GM19452 (cell line): ENCODE measurements at regions not wholly inside any gene's neighbourhood (a gene's known extent, or its start where the extent isn't known, plus 50 kb on each side); places are given as distances from the start of the nearest gene placed in this dataset.
"Not testable (repeated sequence)": the region's sequence is repeated elsewhere in the genome, so short reads cannot be mapped to it uniquely, and the experiment has no call there.

Experiments used
- ATAC-seq: cut with Tn5 transposase; IDR thresholded peaks from one replicate; pipeline ENCODE4 v1.9.1; 2021; ENCODE audit not compliant: unreplicated experiment

DNA sequence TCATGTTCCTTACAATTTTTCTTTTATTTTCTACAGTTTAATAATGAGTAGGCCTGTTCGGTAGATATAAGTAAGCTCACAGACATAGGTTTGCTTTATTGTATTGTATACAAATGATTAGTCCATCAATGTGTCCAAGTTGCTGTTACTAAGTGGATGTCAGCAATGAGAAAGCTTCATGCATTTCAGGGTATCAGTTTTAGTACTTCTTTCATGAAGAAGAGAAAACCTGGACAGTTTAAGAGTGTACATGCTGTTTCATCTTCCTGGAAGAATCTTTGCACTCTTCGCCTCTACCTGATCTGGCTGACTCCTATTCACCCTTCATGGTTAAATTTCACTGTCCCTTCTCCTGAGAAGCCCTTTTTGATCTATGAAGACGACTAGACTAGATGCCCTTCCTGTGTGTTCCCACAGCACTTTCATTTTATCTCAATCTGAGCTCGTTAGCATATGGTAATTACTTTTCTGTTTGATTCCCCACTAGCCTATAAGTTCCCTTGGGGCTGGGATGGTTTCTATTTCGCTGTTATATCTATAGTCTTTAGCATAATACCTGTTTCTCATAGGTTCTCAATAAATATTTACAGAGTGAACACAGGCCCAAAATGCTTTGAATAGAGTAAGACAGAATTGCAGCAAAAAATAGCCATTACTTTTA lies 70.7 kb downstream of the CETN3 start:
- ATAC-seq: peak; percentile 97

DNA sequence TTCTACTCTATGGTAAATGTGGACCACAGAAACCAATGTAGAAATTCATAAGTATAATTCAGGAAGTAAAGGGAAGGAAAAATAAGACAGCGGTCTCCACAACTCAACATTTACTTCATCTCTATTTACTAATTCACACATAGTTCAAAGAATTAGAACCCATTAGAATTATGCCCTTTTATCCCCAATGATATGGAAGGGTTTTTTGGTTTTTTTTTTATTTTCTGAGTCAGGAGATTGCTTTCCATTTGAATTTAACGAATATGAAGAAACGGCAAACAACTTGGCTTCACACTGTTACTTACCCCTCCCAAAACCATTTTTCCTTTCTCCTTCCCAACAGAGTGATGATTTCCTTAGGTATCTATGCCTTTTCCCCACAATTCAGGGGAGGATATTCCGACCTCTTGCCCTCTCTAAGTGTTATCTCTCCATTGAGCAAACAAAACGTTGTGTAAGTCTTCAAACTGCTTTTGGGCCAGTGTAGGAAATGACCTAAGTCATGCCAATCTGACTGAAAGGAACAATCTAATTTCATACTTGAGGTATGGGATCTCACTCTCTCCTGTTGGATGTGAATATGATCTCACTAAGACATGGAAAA lies 72.0 kb downstream of the CETN3 start:
- ATAC-seq: no peak

DNA sequence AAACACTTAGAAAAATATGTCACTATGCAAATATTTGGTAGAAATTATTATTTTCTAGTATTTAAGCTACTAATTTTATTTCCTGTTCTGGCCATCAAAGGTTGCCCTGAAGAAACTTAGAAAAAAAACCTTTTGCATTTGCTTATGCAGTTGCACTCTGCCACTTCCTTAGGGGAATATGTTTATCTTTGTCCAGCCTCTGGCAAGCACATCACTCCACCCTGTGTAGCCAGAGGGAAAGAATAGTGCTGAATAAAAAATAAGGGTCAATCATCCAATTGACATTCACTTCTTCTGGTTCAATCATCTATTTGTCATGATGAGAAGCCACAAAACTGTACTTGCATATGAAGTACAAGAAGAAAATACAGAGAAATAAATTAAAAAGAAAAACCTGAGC lies 72.8 kb downstream of the CETN3 start:
- no peak for ATAC-seq

DNA sequence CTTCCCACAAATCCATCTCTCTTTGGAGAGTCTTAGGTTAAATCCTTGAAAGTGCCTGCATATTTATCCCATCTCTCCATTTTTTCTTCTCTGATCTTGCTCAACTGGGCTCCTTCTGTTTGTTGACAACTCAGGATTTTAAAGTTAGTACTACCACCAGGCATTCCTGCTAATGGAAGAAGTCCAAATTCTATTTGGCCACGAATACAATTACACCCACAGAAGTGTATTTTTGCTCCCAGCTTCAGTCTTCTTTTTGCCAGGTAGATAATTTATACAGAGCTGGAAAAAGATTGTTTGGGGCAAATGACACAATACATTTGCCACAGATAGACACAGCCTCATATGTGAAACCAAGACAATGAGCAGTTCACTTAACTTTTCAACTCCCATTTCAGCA lies 74.8 kb downstream of the CETN3 start:
- ATAC-seq: no peak

DNA sequence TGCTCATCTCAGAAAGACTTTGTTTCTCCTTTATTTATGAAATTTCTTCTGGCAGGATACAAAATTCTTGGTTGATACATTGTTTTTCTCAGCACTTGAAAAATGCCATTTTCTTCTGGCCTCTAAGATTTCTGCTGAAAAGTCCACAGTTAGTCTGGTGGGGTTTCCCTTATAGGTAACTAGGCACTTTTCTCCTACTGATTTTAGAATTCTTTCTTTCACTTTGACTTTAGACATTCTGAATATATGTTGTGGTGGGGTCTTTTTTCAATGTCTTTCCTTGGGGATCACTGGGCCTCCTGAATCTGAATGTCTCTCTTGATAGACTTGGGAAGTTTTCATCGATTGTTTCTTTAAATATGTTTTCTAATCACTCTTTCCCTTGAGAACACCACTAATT lies 79.6 kb downstream of the CETN3 start:
- ATAC-seq: no peak

DNA sequence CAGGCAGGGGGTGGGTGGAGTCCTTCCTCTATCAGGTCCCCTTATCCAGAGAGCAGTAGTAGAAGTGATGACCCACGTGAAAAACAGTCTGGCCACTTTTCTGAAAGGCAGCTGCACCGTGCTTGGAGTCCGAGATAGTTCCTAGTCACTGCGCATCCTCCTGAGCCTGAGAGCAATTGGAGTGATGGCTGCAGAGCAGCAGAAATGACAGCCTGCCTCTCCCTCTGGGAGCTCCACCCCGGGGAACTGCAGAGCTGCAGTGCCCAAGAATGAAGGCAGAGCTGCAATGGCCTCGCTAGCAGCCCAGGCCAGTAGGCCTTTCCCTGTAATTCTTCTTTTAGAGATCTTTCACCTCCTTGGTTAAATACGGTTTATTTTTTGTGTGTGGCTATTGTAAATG lies 82.6 kb downstream of the CETN3 start:
- ATAC-seq: no peak

DNA sequence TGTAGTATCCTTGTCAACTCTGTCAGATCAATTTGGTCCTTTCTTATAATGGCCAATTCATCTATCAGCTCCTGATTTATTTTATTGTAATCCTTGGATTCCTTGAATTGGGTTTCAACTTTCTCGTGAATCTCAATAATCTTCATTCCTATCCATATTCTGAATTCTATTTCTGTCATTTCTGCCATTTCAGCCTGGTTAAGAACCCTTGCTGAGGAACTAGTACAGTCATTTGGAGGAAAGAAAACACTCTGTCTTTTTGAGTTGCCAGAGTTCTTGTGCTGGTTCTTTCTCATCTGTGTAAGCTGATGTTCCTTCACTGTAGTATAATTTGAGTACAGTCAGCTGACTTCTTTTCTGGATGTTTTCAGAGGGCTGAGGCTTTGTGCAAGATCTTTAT lies 84.5 kb downstream of the CETN3 start:
- ATAC-seq: no peak

DNA sequence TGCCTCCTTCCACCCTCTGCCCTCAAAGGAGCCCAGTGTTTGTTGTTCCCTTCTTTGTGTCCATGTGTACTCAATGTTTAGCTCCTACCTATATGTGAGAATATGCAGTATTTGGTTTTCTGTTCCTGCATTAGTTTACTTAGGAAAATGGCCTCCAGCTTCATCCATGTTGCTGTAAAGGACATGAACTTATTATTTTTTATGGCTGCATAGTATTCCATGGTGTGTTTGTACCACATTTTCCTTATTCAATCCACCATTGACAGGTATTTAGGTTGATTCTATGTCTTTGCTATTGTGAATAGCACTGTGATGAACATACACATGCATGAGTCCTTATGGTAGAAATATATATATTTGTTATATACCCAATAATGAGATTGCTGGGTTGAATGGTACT lies 89.2 kb downstream of the CETN3 start:
- not testable (repeated sequence) for ATAC-seq

DNA sequence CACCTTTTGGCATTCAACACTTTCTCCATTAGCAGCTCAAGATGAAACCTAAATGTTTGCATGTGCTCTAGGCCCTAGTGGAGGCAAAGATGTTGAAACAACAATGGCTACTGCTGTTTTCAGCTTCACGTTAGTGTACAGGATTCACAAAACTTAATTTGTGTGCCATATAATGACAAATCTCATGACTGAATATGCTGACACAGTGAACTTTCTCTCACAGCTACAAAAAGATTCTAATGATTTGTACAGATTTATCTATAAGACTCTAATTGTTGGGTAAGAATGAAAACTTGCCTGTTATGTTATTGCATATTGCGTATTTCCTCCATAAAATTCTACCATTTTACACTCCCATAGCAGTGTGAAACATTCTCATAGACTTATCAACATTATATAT lies 97.5 kb downstream of the CETN3 start:
- no peak for ATAC-seq

DNA sequence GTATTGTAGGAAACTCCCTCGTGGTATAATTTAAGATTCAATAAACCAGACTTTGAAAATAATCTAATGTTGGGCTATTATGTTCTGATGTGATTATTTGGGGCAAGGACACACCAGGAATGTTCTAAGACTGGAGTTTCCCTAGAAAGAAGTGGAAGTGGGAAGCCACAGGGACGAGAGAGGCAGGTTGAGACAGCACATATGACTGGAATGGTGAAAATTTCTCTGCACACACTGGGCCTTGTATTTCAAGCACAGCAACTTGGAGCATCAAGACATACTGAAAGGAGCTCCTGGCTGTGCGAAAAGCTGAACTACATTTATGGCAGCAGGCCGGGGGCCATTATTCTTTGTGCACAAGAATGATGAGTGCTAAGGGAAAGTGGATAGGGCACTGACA lies 98.2 kb downstream of the CETN3 start:
- no peak for ATAC-seq

DNA sequence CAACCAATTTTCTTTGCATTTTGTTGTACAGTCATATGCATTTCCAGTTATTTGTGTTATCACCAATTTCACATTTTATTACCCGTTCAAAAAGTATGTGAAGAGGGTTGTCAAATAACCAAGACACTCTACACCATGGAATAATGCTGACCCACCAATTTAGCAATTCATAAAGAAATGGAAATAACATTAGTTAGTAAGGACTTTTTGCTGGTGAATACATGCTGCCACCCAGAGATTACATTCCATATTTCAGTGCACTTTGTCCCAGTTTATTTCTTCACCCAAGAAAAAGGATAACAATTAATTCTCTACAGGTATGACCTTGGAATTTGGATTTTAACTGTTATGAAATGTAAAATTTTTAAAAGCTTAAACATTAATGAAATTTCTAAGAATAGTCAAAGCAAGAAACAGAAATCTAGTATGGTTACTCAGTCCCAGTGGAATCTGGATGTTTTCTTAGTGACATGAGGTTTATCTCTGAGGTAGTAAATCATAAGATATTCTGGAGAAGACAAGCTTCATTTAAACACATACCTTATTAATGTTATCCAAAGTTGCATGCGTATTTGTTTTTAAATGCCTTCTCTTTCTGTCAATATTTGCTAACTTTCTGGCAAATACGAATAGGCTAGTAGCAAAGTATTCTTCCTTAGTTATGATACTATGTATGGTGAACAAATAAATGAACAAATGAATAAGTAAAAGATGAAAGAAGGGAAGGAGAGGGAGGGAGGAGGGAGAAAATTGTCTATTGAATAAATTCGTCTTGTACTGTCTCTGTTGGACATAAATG lies 100.6 kb downstream of the CETN3 start:
- no peak for ATAC-seq

DNA sequence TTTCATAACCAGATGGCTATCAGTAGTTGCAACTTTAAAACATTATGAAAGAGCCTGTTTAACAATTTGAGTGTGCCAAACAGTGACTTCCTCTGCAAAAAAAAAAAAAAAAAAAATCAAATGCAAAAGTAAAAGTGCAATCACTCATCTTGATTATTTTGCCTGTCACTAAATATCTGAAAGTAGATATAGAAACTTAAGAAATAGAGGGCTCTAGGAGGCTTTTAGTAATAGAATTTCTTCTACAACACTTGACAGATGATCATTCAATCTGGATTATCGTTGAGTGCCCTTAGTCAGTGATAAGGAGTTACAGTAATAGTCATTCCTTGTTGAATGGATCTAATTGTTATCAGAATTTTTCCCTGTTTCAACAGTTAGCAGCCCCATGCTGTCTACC lies 101.8 kb downstream of the CETN3 start:
- no peak for ATAC-seq

DNA sequence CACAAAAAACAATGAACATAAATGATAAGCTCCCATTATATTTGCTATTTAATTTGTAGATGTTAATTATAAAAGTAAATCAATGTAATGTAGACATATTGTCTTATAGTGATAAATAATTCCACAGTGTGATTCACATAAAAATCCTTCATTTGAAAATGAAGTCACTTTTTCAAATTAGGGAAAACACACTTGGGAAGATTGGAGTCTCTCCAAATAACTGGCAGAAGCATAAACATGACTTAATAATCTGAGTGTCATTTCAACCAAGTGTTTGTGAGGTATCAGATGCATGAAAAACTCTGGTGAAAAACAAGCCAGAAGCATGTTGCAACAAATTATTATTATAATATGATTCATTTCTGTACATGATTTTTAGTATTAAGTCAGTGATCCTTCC lies 102.2 kb downstream of the CETN3 start:
- no peak for ATAC-seq

DNA sequence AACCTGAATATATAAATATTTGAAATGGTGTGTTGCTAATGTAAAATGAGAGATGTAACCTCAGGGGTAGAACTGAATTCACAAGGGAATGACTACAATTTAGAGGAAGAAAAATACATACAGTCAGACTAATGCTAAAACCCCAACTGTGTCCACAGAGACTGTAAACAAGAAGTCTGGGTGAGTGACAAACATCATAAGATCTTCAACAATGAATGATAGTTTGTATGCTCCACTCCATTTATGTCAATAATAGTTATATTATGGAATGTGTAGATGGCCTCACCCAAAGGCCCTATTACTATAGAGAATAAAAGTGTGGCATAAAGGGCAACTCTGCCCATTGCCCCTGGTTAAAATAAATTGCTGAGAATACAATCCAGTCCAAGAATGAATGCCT lies 102.9 kb downstream of the CETN3 start:
- no peak for ATAC-seq

DNA sequence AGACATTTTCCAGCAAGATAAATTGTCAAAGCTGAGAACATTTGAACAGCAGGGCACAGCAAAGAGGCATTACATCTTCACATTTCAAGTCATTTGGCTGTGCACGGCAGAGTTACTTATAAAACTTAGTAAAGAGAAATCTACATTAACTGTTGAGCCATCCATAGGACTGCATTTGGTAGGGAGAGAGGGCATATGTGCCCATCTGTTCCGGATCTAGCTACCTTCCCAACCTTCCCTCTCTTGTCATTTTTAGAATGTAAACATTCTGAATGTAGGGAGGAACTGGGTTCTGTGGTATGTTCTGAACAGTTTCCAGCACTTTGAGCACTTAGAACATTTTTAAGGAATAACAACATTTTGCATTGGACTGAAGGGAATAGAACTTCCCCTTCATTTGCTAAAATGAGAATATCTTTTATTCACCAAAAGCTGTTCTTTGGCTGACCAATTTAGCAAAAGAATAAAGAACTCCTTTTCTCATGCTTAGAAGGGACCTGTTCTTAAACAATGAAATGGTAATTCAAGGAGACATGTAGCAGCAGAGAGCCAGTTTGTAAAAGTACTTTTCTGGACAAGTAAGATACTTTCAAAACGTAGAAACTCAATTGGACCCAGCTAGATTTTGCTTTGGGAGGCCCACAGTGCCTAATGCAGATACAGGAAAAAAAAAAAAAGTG lies 104.4 kb downstream of the CETN3 start:
- no peak for ATAC-seq

DNA sequence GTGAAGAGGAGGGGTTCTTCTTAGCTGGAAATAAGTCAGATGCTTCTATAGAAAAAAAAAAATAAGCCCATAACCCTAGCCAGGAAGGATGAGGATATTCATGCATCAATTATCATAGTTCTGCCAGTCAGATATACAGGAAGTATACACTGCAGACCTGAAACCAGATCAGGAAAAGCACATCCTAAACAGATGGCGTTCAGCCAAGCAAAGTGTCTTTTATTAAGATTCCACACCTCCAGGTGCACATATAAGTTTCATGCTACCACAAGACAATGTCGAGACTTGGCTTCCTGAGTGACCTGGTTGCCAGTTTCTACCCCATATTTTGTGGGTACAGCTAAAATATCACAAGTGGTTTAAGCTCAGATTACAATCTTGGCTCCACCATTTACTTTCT lies 108.3 kb downstream of the CETN3 start:
- no peak for ATAC-seq

DNA sequence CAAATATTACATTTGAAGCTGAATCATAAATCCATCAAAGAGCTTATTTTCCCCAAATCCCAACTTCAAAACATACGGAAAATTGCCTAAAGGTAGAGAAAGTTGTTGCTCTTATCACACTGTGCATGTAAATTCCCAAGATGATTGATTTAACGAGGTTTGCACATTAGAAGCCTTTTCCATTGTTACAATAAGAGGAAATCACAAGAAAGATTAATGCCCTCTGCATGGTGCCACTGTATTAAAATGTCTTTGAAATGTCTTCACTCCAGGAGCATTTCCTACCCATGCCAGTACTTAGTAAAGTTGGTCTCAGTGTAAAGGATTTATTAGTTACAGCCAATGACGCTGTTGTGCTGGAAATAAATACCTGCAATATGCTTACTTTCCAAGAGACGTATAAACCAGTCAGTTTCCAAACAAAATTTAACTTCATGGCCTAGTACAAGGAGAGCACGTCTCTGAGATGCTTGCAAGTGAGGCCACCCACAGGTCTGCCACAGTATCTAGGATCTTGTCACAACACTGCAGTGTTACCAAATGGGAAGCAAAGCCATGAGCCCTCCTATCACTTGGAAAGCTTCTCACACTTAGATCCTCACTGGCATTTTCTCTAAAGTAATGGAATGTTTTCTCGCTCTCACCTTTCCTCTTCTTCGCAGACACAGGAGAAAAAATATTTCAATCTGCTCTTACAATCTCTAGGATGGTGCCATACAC lies 112.4 kb downstream of the CETN3 start:
- ATAC-seq: no peak

DNA sequence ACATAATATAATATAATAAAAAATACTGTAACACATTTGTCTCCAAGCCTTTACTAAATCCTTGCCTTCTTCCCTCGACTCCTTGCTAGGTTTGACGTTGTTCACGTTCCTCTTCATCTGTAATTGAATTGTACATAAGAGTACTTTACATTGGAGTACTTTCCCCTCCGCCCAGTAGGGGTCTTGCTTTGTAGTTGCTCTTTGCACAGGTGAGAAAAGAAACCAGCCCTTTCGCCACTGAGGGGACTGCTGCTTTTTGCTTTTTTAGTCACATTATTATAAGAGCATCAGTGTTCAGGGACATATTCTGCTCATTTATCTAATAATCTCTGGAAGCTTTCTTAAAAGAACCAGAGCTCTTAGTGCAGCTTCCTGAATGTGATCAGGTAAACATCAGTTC lies 115.0 kb downstream of the CETN3 start:
- ATAC-seq: no peak

DNA sequence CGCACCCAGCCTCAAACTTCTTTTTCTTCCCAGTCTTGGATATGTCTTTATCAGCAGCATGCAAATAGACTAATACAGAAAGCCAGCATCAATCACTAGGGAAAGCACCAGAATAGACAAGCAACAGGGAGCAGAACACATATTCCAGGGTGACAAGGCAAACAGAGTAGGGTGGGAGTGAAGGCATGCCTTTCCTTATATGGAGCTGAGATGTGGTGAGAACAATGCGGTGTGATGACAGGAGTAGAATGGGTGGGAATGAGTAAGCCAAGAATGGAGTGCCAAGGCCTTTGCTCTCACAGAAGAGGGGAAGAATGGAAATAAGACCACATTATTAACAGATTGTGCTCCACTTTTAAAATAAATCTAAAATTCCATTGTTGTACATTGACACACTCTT lies 115.6 kb downstream of the CETN3 start:
- ATAC-seq: no peak

DNA sequence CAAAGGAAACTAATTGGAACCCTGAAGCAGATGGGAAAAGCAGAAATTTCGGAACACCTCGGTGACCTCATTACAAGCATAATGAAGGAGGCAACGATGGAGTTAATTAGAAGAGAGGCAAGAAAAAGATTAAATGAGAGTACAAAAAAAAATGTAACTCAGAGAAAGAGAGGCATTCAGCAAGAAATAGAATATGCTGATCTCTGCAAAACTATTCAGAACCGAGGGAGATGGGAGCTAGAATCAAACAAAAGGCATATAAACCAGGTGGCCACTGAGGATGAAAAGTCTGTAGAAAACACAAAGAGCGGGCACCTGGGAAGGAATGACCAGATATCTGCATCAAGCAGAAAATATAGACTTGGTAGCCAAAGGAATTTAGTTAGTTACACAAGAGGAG lies 118.9 kb downstream of the CETN3 start:
- ATAC-seq: no peak

DNA sequence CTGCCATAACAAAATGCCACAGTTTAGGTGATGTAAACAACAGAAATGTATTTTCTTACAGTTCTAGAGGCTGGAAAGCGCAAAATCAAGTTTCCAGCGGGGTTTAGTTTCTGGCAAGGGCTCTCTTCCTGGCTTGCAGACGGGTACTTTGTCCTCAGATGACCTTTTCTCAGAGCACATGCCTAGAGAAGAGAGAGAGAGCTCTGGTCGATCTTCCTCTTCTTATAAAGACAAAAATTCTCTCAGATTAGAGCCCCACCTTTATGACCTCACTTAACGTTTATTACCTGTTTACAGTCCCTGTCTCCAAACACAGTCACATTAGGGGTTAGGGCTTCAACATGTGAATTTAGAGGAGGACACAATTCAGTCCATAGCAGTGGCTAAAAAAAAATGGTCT lies 119.7 kb downstream of the CETN3 start:
- no peak for ATAC-seq
